ENCODE measurements at regions not wholly inside any gene's neighbourhood (a gene's known extent, or its start where the extent isn't known, plus 50 kb on each side); places are given as distances from the start of the nearest gene placed in this dataset.

DNA sequence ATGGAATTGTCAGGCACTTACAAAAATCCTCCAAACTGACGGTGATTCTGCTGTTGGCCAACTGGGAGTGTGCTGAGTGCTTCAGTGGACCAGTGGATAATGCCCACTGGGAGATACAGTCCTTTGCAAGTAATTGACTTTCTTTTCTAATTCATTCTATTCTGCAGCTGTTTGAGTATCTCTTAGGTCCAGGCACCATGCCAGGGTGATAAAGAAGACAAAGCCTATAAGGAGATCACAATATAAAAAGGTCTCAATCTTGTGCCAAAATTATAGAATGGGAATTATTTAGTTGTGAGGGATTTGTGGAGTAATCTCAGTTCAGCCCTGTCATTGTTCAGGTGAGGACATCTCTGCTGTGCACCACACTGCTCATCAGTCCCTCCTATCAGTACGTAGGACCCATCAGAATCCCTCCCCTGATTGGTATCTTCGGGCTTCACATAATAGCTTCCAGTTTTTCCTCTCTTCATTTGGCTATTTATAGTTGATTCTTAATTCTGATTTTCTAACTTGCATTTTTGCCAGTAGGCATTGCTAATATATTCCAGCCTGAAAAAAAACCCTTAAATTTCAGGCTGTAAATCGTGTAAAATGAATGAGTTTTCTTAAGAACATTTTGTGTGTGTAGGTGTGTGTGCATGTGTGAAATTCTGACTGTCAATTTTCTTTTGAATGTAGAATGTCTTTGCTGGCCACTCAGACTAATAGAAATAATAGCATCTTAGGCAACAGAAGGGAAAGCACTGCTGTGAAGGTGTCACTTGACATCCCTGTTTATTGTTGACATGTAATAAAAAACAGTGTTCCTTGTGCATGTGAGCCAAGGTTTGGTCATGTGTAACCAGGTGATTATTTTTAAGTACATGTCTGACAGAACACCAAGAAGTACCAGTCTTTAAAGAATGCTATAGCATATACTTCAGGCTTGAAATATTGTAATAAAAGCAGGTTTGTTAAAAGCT lies 457.6 kb upstream of the RGS6 start:
- TF ChIP-seq EZH2phosphoT487 (IDR thresholded peaks at IDR 0.05; ENCODE audit: borderline replicate concordance, low read length) (no peak), EZH2 (IDR thresholded peaks at IDR 0.05; ENCODE audit: low read length, unreplicated experiment) (no peak)
- TF ChIP-seq, protein P1, sequence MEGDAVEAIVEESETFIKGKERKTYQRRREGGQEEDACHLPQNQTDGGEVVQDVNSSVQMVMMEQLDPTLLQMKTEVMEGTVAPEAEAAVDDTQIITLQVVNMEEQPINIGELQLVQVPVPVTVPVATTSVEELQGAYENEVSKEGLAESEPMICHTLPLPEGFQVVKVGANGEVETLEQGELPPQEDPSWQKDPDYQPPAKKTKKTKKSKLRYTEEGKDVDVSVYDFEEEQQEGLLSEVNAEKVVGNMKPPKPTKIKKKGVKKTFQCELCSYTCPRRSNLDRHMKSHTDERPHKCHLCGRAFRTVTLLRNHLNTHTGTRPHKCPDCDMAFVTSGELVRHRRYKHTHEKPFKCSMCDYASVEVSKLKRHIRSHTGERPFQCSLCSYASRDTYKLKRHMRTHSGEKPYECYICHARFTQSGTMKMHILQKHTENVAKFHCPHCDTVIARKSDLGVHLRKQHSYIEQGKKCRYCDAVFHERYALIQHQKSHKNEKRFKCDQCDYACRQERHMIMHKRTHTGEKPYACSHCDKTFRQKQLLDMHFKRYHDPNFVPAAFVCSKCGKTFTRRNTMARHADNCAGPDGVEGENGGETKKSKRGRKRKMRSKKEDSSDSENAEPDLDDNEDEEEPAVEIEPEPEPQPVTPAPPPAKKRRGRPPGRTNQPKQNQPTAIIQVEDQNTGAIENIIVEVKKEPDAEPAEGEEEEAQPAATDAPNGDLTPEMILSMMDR (conservative IDR thresholded peaks at IDR 0.05; ENCODE audit: low read depth, low read length) = no peak
- Histone ChIP-seq H3K27me3 (ENCODE audit: low read length) (no peaks in the 10 kb centered on the region), H3K9ac (ENCODE audit: low read length) (no peak overlapping the region), H3F3A (ENCODE audit: low read length, unreplicated experiment) (no peaks in the 10 kb centered on the region), H3K4me3 (ENCODE audit: low read length) (no peak overlapping the region), H3K4me1 (ENCODE audit: insufficient read depth, low read length) (no peaks in the 10 kb centered on the region), H3K27ac (ENCODE audit: low read length) (no peak overlapping the region), H3K36me3 (ENCODE audit: low read depth, low read length) (no peaks in the 10 kb centered on the region), H2AFZ (ENCODE audit: low read length) (no peak overlapping the region), H3K79me2 (ENCODE audit: low read length) (peaks cover 57% of the 10 kb centered on the region), H4K20me1 (ENCODE audit: low read length) (no peaks in the 10 kb centered on the region), H3K4me2 (ENCODE audit: low read length) (no peak overlapping the region), H3K9me3 (ENCODE audit: low read length) (no peaks in the 10 kb centered on the region), H3K9me2 (replicated peaks; ENCODE audit: low read length) (no peaks in the 10 kb centered on the region)
- DNase-seq (no peak), ATAC-seq (no peak; the same call in 1 of the 2 replicates)
- ChIA-PET POLR2A (ENCODE audit: unreplicated experiment) (no interaction called here), CTCF (no interaction called here)
- no TSS peak for BruUV-seq (replicated peaks)
- intact Hi-C loops (cut with micrococcal nuclease) = no loop called here

DNA sequence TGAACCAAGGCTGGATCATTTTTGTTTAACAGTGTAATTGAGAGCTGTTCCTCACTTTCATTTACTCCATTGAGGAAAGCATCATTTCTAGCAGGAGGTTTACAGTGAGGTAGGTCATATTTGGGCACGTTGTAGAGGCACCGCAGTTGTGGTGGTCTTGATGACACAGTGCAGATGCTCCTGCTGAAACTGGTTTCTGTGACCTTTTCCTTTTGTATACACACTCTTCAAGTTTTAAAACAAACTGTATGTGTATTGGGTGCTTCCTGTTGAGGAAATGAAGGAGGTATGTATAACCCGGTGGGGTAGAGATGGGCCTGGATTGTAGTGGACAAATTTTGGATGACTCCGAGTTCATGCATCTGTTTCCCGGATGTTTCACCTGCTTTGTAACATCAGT lies 456.3 kb upstream of the RGS6 start:
- H3K27me3 ChIP-seq (ENCODE audit: low read length) = no peaks in the 10 kb centered on the region
- ChIA-PET CTCF (interaction anchor here (0.6 kb wide), 1 partner anchor 64 kb away, joined by 3 read pairs; no protein-coding TSS in a partner anchor), POLR2A (ENCODE audit: unreplicated experiment) (no interaction called here)
- H3K9me2 ChIP-seq (replicated peaks; ENCODE audit: low read length) = no peaks in the 10 kb centered on the region
- BruUV-seq (replicated peaks) = no TSS peak
- H3F3A ChIP-seq (ENCODE audit: low read length, unreplicated experiment) = no peaks in the 10 kb centered on the region
- no peak overlapping the region for H2AFZ ChIP-seq (ENCODE audit: low read length)
- intact Hi-C loops (cut with micrococcal nuclease) = no loop called here
- no peak for ATAC-seq
- H3K79me2 ChIP-seq (ENCODE audit: low read length) = peaks cover 47% of the 10 kb centered on the region
- H3K27ac ChIP-seq (ENCODE audit: low read length) = no peak overlapping the region
- TF ChIP-seq EZH2phosphoT487 (IDR thresholded peaks at IDR 0.05; ENCODE audit: borderline replicate concordance, low read length) (no peak), EZH2 (IDR thresholded peaks at IDR 0.05; ENCODE audit: low read length, unreplicated experiment) (no peak)
- TF ChIP-seq, protein P1 (conservative IDR thresholded peaks at IDR 0.05; ENCODE audit: low read depth, low read length) = no peak
- no peak for DNase-seq
- H3K9ac ChIP-seq (ENCODE audit: low read length) = no peak overlapping the region
- no peak overlapping the region for H3K4me3 ChIP-seq (ENCODE audit: low read length)
- no peaks in the 10 kb centered on the region for H3K4me1 ChIP-seq (ENCODE audit: insufficient read depth, low read length)
- no peak overlapping the region for H3K4me2 ChIP-seq (ENCODE audit: low read length)
- no peaks in the 10 kb centered on the region for H3K9me3 ChIP-seq (ENCODE audit: low read length)
- H4K20me1 ChIP-seq (ENCODE audit: low read length) = no peaks in the 10 kb centered on the region
- no peaks in the 10 kb centered on the region for H3K36me3 ChIP-seq (ENCODE audit: low read depth, low read length)

DNA sequence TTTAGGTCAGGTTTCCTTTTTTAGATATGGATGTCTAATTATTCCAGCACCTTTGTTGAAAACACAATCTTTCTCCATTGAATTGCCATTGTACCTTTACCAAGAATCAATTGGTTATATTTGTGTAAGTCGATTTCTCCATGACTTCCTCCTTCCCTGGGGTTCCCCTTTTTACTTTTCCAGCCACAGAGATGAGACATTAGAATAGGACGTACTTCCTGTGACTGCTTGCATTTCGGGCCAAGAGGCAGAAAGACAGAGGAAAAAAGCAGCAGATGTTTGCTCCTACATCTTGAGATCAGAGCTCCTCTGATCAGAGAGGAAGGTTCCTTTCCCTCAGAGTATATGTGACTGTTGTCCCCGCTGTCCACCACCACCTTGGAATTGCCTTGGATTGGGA lies 453.7 kb upstream of the RGS6 start:
- no peak overlapping the region for H2AFZ ChIP-seq (ENCODE audit: low read length)

More for the DNA sequence above, 453.7 kb upstream of the RGS6 start:
- no peak for DNase-seq
- Histone ChIP-seq H3F3A (ENCODE audit: low read length, unreplicated experiment) (no peaks in the 10 kb centered on the region), H3K9ac (ENCODE audit: low read length) (no peak overlapping the region), H3K36me3 (ENCODE audit: low read depth, low read length) (0 out of 2 replicates have a peak, but pooled peaks cover 3% of the 10 kb centered on the region), H3K4me2 (ENCODE audit: low read length) (no peak overlapping the region), H3K9me3 (ENCODE audit: low read length) (no peaks in the 10 kb centered on the region), H3K9me2 (replicated peaks; ENCODE audit: low read length) (no peaks in the 10 kb centered on the region), H3K4me1 (ENCODE audit: insufficient read depth, low read length) (no peaks in the 10 kb centered on the region), H4K20me1 (ENCODE audit: low read length) (no peaks in the 10 kb centered on the region), H3K27me3 (ENCODE audit: low read length) (no peaks in the 10 kb centered on the region), H3K79me2 (ENCODE audit: low read length) (peaks cover 28% of the 10 kb centered on the region), H3K4me3 (ENCODE audit: low read length) (no peak overlapping the region), H3K27ac (ENCODE audit: low read length) (no peak overlapping the region)
- TF ChIP-seq EZH2phosphoT487 (IDR thresholded peaks at IDR 0.05; ENCODE audit: borderline replicate concordance, low read length) (no peak), EZH2 (IDR thresholded peaks at IDR 0.05; ENCODE audit: low read length, unreplicated experiment) (no peak)
- TF ChIP-seq, protein P1 (conservative IDR thresholded peaks at IDR 0.05; ENCODE audit: low read depth, low read length) = no peak
- POLR2A ChIA-PET (ENCODE audit: unreplicated experiment) = no interaction called here
- no peak for ATAC-seq
- intact Hi-C loops (cut with micrococcal nuclease) = no loop called here
- no TSS peak for BruUV-seq (replicated peaks)
- CTCF ChIA-PET = interaction anchor here (0.7 kb wide), 1 partner anchor 377 kb away, joined by 5 read pairs; no protein-coding TSS in a partner anchor
